ENCODE measurements at regions not wholly inside any gene's neighbourhood (a gene's known extent, or its start where the extent isn't known, plus 50 kb on each side); places are given as distances from the start of the nearest gene placed in this dataset.
"Not testable (repeated sequence)": the region's sequence is repeated elsewhere in the genome, so short reads cannot be mapped to it uniquely, and the experiment has no call there.

- WGBS (ENCODE audit: insufficient coverage, low lambda C conversion rate) = no CpG with 5 or more reads among the region's 11 CpGs
- H3K36me3 ChIP-seq (ENCODE audit: control insufficient read depth, insufficient read depth, low read length) = no peaks in the 10 kb centered on the region
- peaks cover 7% of the 10 kb centered on the region for H3K9me3 ChIP-seq (ENCODE audit: control insufficient read depth, low read depth, low read length)
- H3K27me3 ChIP-seq (ENCODE audit: control insufficient read depth, insufficient read depth, low read length) = no peaks in the 10 kb centered on the region
- H3K4me3 ChIP-seq (ENCODE audit: low read length) = no peak overlapping the region
- no peak overlapping the region for H3K27ac ChIP-seq (ENCODE audit: low read length)
- DNase-seq = no peak
- H3K4me1 ChIP-seq (ENCODE audit: control insufficient read depth, insufficient read depth, low read length) = no peaks in the 10 kb centered on the region
Observed at GRCh38 chr2:52629944-52630343, 1137.7 kb upstream of the CHAC2 start.

- Histone ChIP-seq H3K27ac (ENCODE audit: low read length) (no peak overlapping the region), H3K4me3 (ENCODE audit: low read length) (no peak overlapping the region), H3K9me3 (ENCODE audit: control insufficient read depth, low read depth, low read length) (peaks cover 7% of the 10 kb centered on the region), H3K36me3 (ENCODE audit: control insufficient read depth, insufficient read depth, low read length) (no peaks in the 10 kb centered on the region), H3K27me3 (ENCODE audit: control insufficient read depth, insufficient read depth, low read length) (no peaks in the 10 kb centered on the region), H3K4me1 (ENCODE audit: control insufficient read depth, insufficient read depth, low read length) (no peaks in the 10 kb centered on the region)
- WGBS (ENCODE audit: insufficient coverage, low lambda C conversion rate) = 98% methylated on average over 23 of the region's 36 CpGs
- DNase-seq = no peak
Observed at GRCh38 chr2:52629531-52629930, 1138.1 kb upstream of the CHAC2 start.

DNA sequence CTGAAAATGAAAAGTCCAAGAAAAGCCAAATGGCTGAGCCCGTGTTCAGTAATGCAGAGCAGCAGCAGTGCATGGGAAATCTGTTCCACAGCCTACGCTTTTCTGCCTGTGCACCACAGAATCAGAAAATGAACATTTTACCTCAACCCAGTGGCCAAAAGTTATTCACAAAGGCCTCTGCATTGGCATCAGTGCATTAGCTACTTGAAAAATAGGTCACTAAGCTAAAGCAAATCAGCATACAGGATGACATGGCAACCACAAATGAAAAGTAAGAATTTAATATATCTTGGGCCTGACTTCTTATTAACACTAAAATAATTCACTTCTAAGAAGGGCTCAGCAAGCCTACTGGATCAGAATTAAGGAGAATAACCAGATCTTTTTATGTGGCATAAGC lies 1145.3 kb upstream of the CHAC2 start:
- WGBS (ENCODE audit: insufficient coverage, low lambda C conversion rate) = no CpG with 5 or more reads among the region's 2 CpGs
- Histone ChIP-seq H3K4me1 (ENCODE audit: control insufficient read depth, insufficient read depth, low read length) (no peaks in the 10 kb centered on the region), H3K27ac (ENCODE audit: low read length) (no peak overlapping the region), H3K9me3 (ENCODE audit: control insufficient read depth, low read depth, low read length) (no peaks in the 10 kb centered on the region), H3K4me3 (ENCODE audit: low read length) (no peak overlapping the region), H3K36me3 (ENCODE audit: control insufficient read depth, insufficient read depth, low read length) (no peaks in the 10 kb centered on the region), H3K27me3 (ENCODE audit: control insufficient read depth, insufficient read depth, low read length) (no peaks in the 10 kb centered on the region)
- DNase-seq = no peak

- Histone ChIP-seq H3K27ac (ENCODE audit: low read length) (no peak overlapping the region), H3K4me3 (ENCODE audit: low read length) (no peak overlapping the region), H3K9me3 (ENCODE audit: control insufficient read depth, low read depth, low read length) (no peaks in the 10 kb centered on the region), H3K4me1 (ENCODE audit: control insufficient read depth, insufficient read depth, low read length) (no peaks in the 10 kb centered on the region), H3K36me3 (ENCODE audit: control insufficient read depth, insufficient read depth, low read length) (no peaks in the 10 kb centered on the region), H3K27me3 (ENCODE audit: control insufficient read depth, insufficient read depth, low read length) (no peaks in the 10 kb centered on the region)
- DNase-seq = no peak
- WGBS (ENCODE audit: insufficient coverage, low lambda C conversion rate) = 40% methylated on average over 1 of the region's 4 CpGs
Observed at GRCh38 chr2:52613064-52613463, 1154.5 kb upstream of the CHAC2 start.

DNA sequence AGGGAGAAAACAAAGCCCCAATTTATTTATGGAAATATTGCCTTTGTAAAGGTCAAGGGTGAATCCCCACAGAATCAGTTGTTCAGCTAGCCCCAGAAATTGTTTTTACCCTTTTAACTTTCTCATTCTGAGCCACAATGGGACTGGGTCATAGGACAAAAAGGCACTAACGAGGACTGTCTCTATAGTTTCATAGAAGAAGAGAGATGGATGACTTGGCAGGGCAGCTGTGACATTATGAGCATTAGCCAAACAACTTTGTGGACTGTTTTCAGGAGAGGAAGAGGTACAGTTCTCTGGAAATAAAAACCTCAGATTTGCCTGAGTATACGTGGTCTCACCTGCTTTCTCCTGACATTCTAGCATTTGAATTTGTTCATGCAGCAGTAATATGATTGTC lies 1155.8 kb upstream of the CHAC2 start:
- Histone ChIP-seq H3K9me3 (ENCODE audit: control insufficient read depth, low read depth, low read length) (no peaks in the 10 kb centered on the region), H3K27me3 (ENCODE audit: control insufficient read depth, insufficient read depth, low read length) (no peaks in the 10 kb centered on the region)
- WGBS (ENCODE audit: insufficient coverage, low lambda C conversion rate) = 67% methylated on average over 1 of the region's 2 CpGs

GRCh38 chr2:52608030-52608429 lies 1159.6 kb upstream of the CHAC2 start:
- Histone ChIP-seq H3K4me3 (ENCODE audit: low read length) (no peak overlapping the region), H3K27ac (ENCODE audit: low read length) (no peak overlapping the region)
- 87% methylated on average over 2 of the region's 2 CpGs for WGBS (ENCODE audit: insufficient coverage, low lambda C conversion rate)

More for the DNA sequence above, 1155.8 kb upstream of the CHAC2 start:
- no peak overlapping the region for H3K4me3 ChIP-seq (ENCODE audit: low read length)
- H3K27ac ChIP-seq (ENCODE audit: low read length) = no peak overlapping the region
- H3K36me3 ChIP-seq (ENCODE audit: control insufficient read depth, insufficient read depth, low read length) = no peaks in the 10 kb centered on the region
- H3K4me1 ChIP-seq (ENCODE audit: control insufficient read depth, insufficient read depth, low read length) = no peaks in the 10 kb centered on the region
- no peak for DNase-seq

DNA sequence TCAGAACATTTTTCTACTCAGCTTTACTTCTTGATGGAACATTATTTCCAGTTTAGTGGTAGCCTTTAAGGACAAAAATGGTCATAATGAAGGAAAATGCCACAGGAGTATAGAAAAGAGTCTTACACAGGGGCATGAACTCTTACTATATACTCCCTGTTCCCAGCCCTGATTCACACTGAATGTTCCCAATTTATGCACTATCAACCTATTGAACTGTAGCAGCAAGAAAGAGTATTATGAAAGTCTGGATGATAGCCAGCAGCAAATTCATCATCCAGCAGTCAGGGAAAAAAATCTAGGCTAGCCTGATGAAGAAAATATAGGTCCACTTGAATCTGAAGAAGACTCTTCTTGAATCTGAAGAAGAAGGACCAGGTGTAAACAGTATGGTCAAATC lies 1170.3 kb upstream of the CHAC2 start:
- Histone ChIP-seq H3K9me3 (ENCODE audit: control insufficient read depth, low read depth, low read length) (no peaks in the 10 kb centered on the region), H3K4me3 (ENCODE audit: low read length) (no peak overlapping the region), H3K27me3 (ENCODE audit: control insufficient read depth, insufficient read depth, low read length) (no peaks in the 10 kb centered on the region), H3K4me1 (ENCODE audit: control insufficient read depth, insufficient read depth, low read length) (no peaks in the 10 kb centered on the region), H3K36me3 (ENCODE audit: control insufficient read depth, insufficient read depth, low read length) (no peaks in the 10 kb centered on the region), H3K27ac (ENCODE audit: low read length) (no peak overlapping the region)
- no peak for DNase-seq

More at GRCh38 chr2:52608030-52608429, 1159.6 kb upstream of the CHAC2 start:
- Histone ChIP-seq H3K4me1 (ENCODE audit: control insufficient read depth, insufficient read depth, low read length) (no peaks in the 10 kb centered on the region), H3K9me3 (ENCODE audit: control insufficient read depth, low read depth, low read length) (no peaks in the 10 kb centered on the region), H3K36me3 (ENCODE audit: control insufficient read depth, insufficient read depth, low read length) (no peaks in the 10 kb centered on the region), H3K27me3 (ENCODE audit: control insufficient read depth, insufficient read depth, low read length) (no peaks in the 10 kb centered on the region)
- DNase-seq = no peak

GRCh38 chr2:52594026-52594425 lies 1173.6 kb upstream of the CHAC2 start:
- no peak for DNase-seq

DNA sequence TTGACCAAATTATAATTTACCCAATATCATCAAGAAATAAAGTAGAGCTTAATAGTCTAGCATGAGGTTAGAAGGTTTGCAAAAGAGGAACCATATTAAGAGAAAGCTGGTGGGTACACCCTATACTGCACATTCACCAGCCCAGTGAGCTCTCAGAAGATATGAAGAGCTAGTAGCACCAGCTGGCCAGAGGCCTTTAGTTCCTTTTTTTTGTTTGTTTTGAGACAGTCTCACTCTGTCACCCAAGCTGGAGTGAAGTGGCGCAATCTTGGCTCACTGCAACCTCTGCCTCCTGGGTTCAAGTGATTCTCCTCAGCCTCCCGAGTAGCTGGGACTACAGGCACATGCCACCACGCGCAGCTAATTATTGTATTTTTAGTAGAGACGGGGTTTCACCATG lies 1183.5 kb upstream of the CHAC2 start:
- not testable (repeated sequence) for DNase-seq; H3K4me1 ChIP-seq (ENCODE audit: control insufficient read depth, insufficient read depth, low read length); H3K36me3 ChIP-seq (ENCODE audit: control insufficient read depth, insufficient read depth, low read length); H3K4me3 ChIP-seq (ENCODE audit: low read length); H3K27me3 ChIP-seq (ENCODE audit: control insufficient read depth, insufficient read depth, low read length); H3K27ac ChIP-seq (ENCODE audit: low read length); H3K9me3 ChIP-seq (ENCODE audit: control insufficient read depth, low read depth, low read length)
- WGBS (ENCODE audit: insufficient coverage, low lambda C conversion rate) = no CpG with 5 or more reads among the region's 5 CpGs

More at GRCh38 chr2:52594026-52594425, 1173.6 kb upstream of the CHAC2 start:
- Histone ChIP-seq H3K36me3 (ENCODE audit: control insufficient read depth, insufficient read depth, low read length) (no peaks in the 10 kb centered on the region), H3K4me1 (ENCODE audit: control insufficient read depth, insufficient read depth, low read length) (no peaks in the 10 kb centered on the region), H3K27ac (ENCODE audit: low read length) (no peak overlapping the region), H3K9me3 (ENCODE audit: control insufficient read depth, low read depth, low read length) (no peaks in the 10 kb centered on the region), H3K4me3 (ENCODE audit: low read length) (no peak overlapping the region), H3K27me3 (ENCODE audit: control insufficient read depth, insufficient read depth, low read length) (no peaks in the 10 kb centered on the region)
- 60% methylated on average over 1 of the region's 2 CpGs for WGBS (ENCODE audit: insufficient coverage, low lambda C conversion rate)

- Histone ChIP-seq H3K36me3 (ENCODE audit: control insufficient read depth, insufficient read depth, low read length) (no peaks in the 10 kb centered on the region), H3K4me3 (ENCODE audit: low read length) (no peak overlapping the region), H3K27ac (ENCODE audit: low read length) (no peak overlapping the region), H3K9me3 (ENCODE audit: control insufficient read depth, low read depth, low read length) (peaks cover 32% of the 10 kb centered on the region), H3K4me1 (ENCODE audit: control insufficient read depth, insufficient read depth, low read length) (no peaks in the 10 kb centered on the region), H3K27me3 (ENCODE audit: control insufficient read depth, insufficient read depth, low read length) (no peaks in the 10 kb centered on the region)
- no peak for DNase-seq
- no CpG with 5 or more reads among the region's 41 CpGs for WGBS (ENCODE audit: insufficient coverage, low lambda C conversion rate)
Observed at GRCh38 chr2:52572469-52572894, 1195.1 kb upstream of the CHAC2 start.

DNA sequence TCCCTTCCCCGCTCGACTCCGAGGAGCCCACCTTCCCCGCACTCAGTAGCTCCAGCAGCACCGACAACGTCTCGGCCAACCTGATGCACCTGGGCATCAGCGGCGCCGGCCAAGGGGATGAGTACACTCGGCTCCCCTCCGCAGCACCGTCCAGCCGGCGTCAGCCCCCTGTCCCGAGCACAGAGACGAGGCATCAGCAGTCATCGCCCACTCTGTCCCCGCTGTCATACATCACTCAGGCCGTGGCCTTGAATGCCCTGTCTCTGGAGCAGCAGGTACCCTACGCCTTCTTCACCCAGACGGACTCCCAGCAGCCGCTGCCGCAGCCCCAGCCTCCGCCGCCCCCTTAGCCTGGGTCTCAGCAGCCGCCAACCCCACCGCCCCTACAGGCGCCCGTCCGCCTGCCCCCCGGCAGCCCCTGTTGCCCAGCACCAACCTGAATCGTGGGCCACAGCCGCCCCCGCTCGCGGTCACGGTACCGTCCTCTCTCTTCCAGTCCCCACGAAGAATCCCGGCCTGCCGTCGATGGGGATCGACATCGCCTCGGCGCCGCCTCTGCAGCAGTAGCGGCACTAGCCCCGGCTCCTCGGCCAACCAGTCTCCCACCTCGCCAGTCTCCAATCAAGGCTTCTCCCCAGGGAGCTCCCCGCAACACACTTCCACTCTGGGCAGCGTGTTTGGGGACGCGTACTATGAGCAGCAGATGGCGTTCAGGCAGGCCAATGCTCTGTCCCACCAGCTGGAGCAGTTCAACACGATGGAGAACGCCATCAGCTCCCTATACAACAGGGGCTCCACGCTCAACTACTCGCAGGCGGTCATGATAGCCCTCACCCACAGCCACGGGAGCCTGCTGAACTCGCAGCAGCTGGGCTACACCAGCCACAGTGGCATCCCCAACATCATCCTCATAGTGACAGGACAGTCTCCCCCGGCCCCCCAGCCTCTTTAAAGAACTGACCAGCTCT lies 1195.9 kb upstream of the CHAC2 start:
- Histone ChIP-seq H3K4me1 (ENCODE audit: control insufficient read depth, insufficient read depth, low read length) (no peaks in the 10 kb centered on the region), H3K27me3 (ENCODE audit: control insufficient read depth, insufficient read depth, low read length) (no peaks in the 10 kb centered on the region), H3K9me3 (ENCODE audit: control insufficient read depth, low read depth, low read length) (peaks cover 32% of the 10 kb centered on the region), H3K36me3 (ENCODE audit: control insufficient read depth, insufficient read depth, low read length) (no peaks in the 10 kb centered on the region), H3K27ac (ENCODE audit: low read length) (no peak overlapping the region), H3K4me3 (ENCODE audit: low read length) (no peak overlapping the region)
- WGBS (ENCODE audit: insufficient coverage, low lambda C conversion rate) = no CpG with 5 or more reads among the region's 65 CpGs
- DNase-seq = no peak

Data from large intestine (tissue), 3 donors.